ENCODE measurements at regions not wholly inside any gene's neighbourhood (a gene's known extent, or its start where the extent isn't known, plus 50 kb on each side); places are given as distances from the start of the nearest gene placed in this dataset.

DNA sequence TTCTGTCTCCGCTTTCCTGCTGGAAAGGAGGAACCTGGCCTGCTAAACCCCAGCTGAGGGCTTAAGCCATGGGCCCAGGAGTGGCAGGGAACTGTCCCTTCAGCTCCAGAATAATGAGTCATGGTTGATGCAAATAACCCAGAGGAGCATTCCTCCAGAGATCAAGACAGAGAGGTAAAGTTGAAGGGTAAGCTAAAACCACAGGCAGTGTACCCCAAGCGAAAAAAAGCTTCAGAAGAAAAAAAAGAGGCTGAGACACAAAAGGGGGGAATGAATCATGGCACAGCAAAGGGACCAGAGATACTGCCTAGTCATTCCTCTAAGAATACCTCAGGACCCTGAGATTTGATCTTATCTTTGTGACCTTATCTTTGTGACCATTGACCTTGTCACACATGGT, 199.5 kb upstream of the TAS2R1 start:
- TF ChIP-seq, protein P1, sequence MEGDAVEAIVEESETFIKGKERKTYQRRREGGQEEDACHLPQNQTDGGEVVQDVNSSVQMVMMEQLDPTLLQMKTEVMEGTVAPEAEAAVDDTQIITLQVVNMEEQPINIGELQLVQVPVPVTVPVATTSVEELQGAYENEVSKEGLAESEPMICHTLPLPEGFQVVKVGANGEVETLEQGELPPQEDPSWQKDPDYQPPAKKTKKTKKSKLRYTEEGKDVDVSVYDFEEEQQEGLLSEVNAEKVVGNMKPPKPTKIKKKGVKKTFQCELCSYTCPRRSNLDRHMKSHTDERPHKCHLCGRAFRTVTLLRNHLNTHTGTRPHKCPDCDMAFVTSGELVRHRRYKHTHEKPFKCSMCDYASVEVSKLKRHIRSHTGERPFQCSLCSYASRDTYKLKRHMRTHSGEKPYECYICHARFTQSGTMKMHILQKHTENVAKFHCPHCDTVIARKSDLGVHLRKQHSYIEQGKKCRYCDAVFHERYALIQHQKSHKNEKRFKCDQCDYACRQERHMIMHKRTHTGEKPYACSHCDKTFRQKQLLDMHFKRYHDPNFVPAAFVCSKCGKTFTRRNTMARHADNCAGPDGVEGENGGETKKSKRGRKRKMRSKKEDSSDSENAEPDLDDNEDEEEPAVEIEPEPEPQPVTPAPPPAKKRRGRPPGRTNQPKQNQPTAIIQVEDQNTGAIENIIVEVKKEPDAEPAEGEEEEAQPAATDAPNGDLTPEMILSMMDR (IDR thresholded peaks at IDR 0.05; ENCODE audit: low read depth, low read length): no peak
- TF ChIP-seq POLR2A (IDR thresholded peaks at IDR 0.05; ENCODE audit: extremely low read depth, insufficient read length): no peak
- TF ChIP-seq, protein P2, sequence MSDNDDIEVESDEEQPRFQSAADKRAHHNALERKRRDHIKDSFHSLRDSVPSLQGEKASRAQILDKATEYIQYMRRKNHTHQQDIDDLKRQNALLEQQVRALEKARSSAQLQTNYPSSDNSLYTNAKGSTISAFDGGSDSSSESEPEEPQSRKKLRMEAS (IDR thresholded peaks at IDR 0.05; ENCODE audit: low read depth, low read length): no peak
- TF ChIP-seq MYC (IDR thresholded peaks at IDR 0.05; ENCODE audit: low read depth, low read length): no peak

All from NB4 (cell line).